PFSK-1 (cell line): ENCODE measurements at regions not wholly inside any gene's neighbourhood (a gene's known extent, or its start where the extent isn't known, plus 50 kb on each side); places are given as distances from the start of the nearest gene placed in this dataset.

Experiments
- FOXP2 ChIP-seq: optimal IDR thresholded peaks from 2 replicates; pipeline ENCODE3; 2011; ENCODE audit warnings: borderline replicate concordance, control low read depth, inconsistent platforms; ENCODE audit not compliant: insufficient read depth; ENCODE audit errors: extremely low read length, extremely low read depth
- POLR2AphosphoS5 ChIP-seq: IDR thresholded peaks from 2 replicates; pipeline ENCODE4 v1.6.1; 2012; ENCODE audit warnings: low read depth, mild to moderate bottlenecking, control low read depth, low read length, moderate library complexity
- REST ChIP-seq, 2 experiments: IDR thresholded peaks; 2 replicates each; pipeline versions ENCODE4 v1.6.1 to v1.8.0; 2011 to 2012; ENCODE audit warnings: low read depth in 2 of 2, low read length in 2 of 2, control low read depth in 1 of 2, inconsistent platforms in 1 of 2, mild to moderate bottlenecking in 1 of 2, moderate library complexity in 1 of 2; ENCODE audit not compliant: insufficient read depth in 1 of 2
- SIN3A ChIP-seq: IDR thresholded peaks from 2 replicates; pipeline ENCODE4 v1.6.1; 2012; ENCODE audit warnings: mild to moderate bottlenecking, low read length, moderate library complexity, borderline replicate concordance; ENCODE audit not compliant: insufficient read depth
- TAF1 ChIP-seq: IDR thresholded peaks from 2 replicates; pipeline ENCODE4 v1.6.1; 2012; ENCODE audit warnings: low read length, control low read depth, borderline replicate concordance; ENCODE audit not compliant: insufficient read depth

GRCh38 chr12:61862986-61863385 lies 397.2 kb upstream of the USP15 start:
- no peak for TF ChIP-seq REST (IDR thresholded peaks at IDR 0.05; ENCODE audit: insufficient read depth in 1 of 2, low read depth in 2 of 2, low read length in 2 of 2)
- TF ChIP-seq POLR2AphosphoS5, result no peak
- no peak for TF ChIP-seq TAF1
- no peak for TF ChIP-seq SIN3A
- no peak for TF ChIP-seq FOXP2
